Endothelial cell of umbilical vein (primary cell): ENCODE measurements at regions not wholly inside any gene's neighbourhood (a gene's known extent, or its start where the extent isn't known, plus 50 kb on each side); places are given as distances from the start of the nearest gene placed in this dataset.

Experiments
- BruUV-seq: library from RNA; stranded (reverse); fragments of 400-500 nt; replicated peaks from 2 replicates; lab custom pipeline; 2021; lab: Mats Ljungman, UMichigan
- CTCF ChIA-PET: fragments of 300-600, 350-600 bp; sonication (Branson Sonifier 250); formaldehyde crosslinking; loops from one replicate; lab custom pipeline; 2021; ENCODE audit warnings: antibody characterized with exemption, inconsistent platforms; lab: Charles Lee
- POLR2A ChIA-PET: fragments of 300-600, 350-600 bp; sonication (Branson Sonifier 250); formaldehyde crosslinking; loops from one replicate; lab custom pipeline; 2021; ENCODE audit warnings: antibody characterized with exemption, inconsistent platforms; lab: Charles Lee
- DNase-seq: peaks from one replicate; pipeline ENCODE4 v3.0.0-alpha.2; 2011; ENCODE audit warnings: low read depth, low spot score
- FAIRE-seq: peaks from 2 replicates; lab custom pipeline; 2011; peaks lifted over from hg19 to GRCh38; lab: Jason Lieb, UNC
- H2AFZ ChIP-seq: 2 replicates; pipeline ENCODE4 v1.6.0; 2012; ENCODE audit warnings: low read depth, low read length, control low read depth, inconsistent platforms
- H3K27ac ChIP-seq: 2 replicates; pipeline ENCODE4 v1.5.1; 2011; ENCODE audit warnings: low read depth, mild to moderate bottlenecking, control low read depth, low read length, moderate library complexity; ENCODE audit not compliant: insufficient read depth
- H3K27me3 ChIP-seq, 2 experiments: 2 replicates each; pipeline versions ENCODE4 v1.6.0 to v1.6.1; 2011; ENCODE audit warnings: low read length in 2 of 2, mixed read lengths in 1 of 2; ENCODE audit not compliant: control insufficient read depth in 2 of 2, insufficient read depth in 2 of 2
- H3K36me3 ChIP-seq, 2 experiments: 2 replicates in 1 of 2; 3 replicates in 1 of 2; pipeline ENCODE4 v1.5.1; 2011; ENCODE audit warnings: low read length in 2 of 2, mild to moderate bottlenecking in 1 of 2, moderate library complexity in 1 of 2; ENCODE audit not compliant: control insufficient read depth in 2 of 2, insufficient read depth in 2 of 2; ENCODE audit errors: extremely low read depth in 1 of 2
- H3K4me1 ChIP-seq: 3 replicates; pipeline ENCODE4 v1.5.1; 2011; ENCODE audit warnings: mild to moderate bottlenecking, low read length; ENCODE audit not compliant: control insufficient read depth, insufficient read depth; ENCODE audit errors: extremely low read depth
- H3K4me2 ChIP-seq: 2 replicates; pipeline ENCODE4 v1.6.1; 2011; ENCODE audit warnings: low read length, control low read depth, mixed read lengths; ENCODE audit not compliant: insufficient read depth
- H3K4me3 ChIP-seq, 3 experiments: fragments of 200-600 bp in 1 of 3; sonication (generic), shearing (Covaris generic) in 1 of 3; replicated peaks in 1 of 3; 2 replicates each; pipeline ENCODE4 v1.5.1; 2011 to 2016; ENCODE audit warnings: control low read depth in 3 of 3, low read length in 3 of 3, mild to moderate bottlenecking in 2 of 3, inconsistent platforms in 1 of 3, low read depth in 1 of 3, moderate library complexity in 1 of 3; ENCODE audit not compliant: insufficient read depth in 1 of 3
- H3K79me2 ChIP-seq: 2 replicates; pipeline ENCODE4 v1.6.0; 2012; ENCODE audit warnings: low read length, inconsistent platforms; ENCODE audit not compliant: control insufficient read depth, insufficient read depth
- H3K9ac ChIP-seq: replicated peaks from 2 replicates; pipeline ENCODE3; 2011; ENCODE audit warnings: low read length, control low read depth; ENCODE audit not compliant: insufficient read depth; ENCODE audit errors: extremely low read depth
- H3K9me1 ChIP-seq: replicated peaks from 3 replicates; pipeline ENCODE4 v1.6.0; 2011; ENCODE audit warnings: mild to moderate bottlenecking, low read length; ENCODE audit not compliant: control insufficient read depth, insufficient read depth; ENCODE audit errors: extremely low read depth
- H3K9me3 ChIP-seq: replicated peaks from 2 replicates; pipeline ENCODE4 v1.5.1; 2012; ENCODE audit warnings: low read length, inconsistent platforms; ENCODE audit not compliant: control insufficient read depth, insufficient read depth
- H4K20me1 ChIP-seq: replicated peaks from 2 replicates; pipeline ENCODE3; 2011; ENCODE audit warnings: mild to moderate bottlenecking, low read length; ENCODE audit not compliant: control insufficient read depth, insufficient read depth; ENCODE audit errors: extremely low read depth
- CTCF ChIP-seq, 2 donors: IDR thresholded peaks; 1 replicate in 1 of 2; 2 replicates in 1 of 2; pipeline ENCODE4 v1.5.1; 2011; ENCODE audit warnings: low read length in 2 of 2, mild to moderate bottlenecking in 2 of 2, moderate library complexity in 2 of 2, control low read depth in 1 of 2, inconsistent platforms in 1 of 2, low read depth in 1 of 2; ENCODE audit not compliant: insufficient read depth in 1 of 2; ENCODE audit errors: extremely low read depth in 1 of 2
- EZH2 ChIP-seq: IDR thresholded peaks from 2 replicates; pipeline ENCODE4 v1.6.1; 2012; ENCODE audit warnings: borderline replicate concordance, low read depth, mild to moderate bottlenecking, moderate library complexity, low read length, inconsistent platforms; ENCODE audit not compliant: severe bottlenecking
- FOS ChIP-seq: IDR thresholded peaks from 2 replicates; pipeline ENCODE4 v1.6.1; 2011; ENCODE audit warnings: mild to moderate bottlenecking, low read length, moderate library complexity, borderline replicate concordance; ENCODE audit not compliant: insufficient read depth
- GATA2 ChIP-seq: IDR thresholded peaks from 2 replicates; pipeline ENCODE4 v1.7.0; 2011; ENCODE audit warnings: low read depth, mild to moderate bottlenecking, moderate library complexity, mixed read lengths, low read length; ENCODE audit not compliant: insufficient read length, insufficient read depth
- JUN ChIP-seq: IDR thresholded peaks from 2 replicates; pipeline ENCODE4 v1.6.1; 2011; ENCODE audit warnings: borderline replicate concordance, low read depth; ENCODE audit not compliant: insufficient read length, insufficient read depth
- MAX ChIP-seq: IDR thresholded peaks from 2 replicates; pipeline ENCODE4 v1.6.1; 2011; ENCODE audit not compliant: insufficient read depth, insufficient read length
- MYC ChIP-seq: IDR thresholded peaks from one replicate; pipeline ENCODE4 v1.6.1; 2011; ENCODE audit warnings: mild to moderate bottlenecking, low read depth, low read length
- POLR2A ChIP-seq: IDR thresholded peaks from 2 replicates; pipeline ENCODE4 v1.6.1; 2012; ENCODE audit warnings: low read depth, mild to moderate bottlenecking, control low read depth, low read length
- POLR2AphosphoS5 ChIP-seq: IDR thresholded peaks from 2 replicates; pipeline ENCODE4 v1.6.1; 2012; ENCODE audit warnings: low read depth, mild to moderate bottlenecking, control low read depth, low read length, moderate library complexity; ENCODE audit not compliant: insufficient read depth
- dilution Hi-C: fragments of 300-500 bp; cut with MboI; formaldehyde crosslinking; loops from one replicate; pipeline ENCODE4 v1.15.0; 2019; ENCODE audit warnings: low sequenced_read_pairs; ENCODE audit not compliant: extremely low pct_ligation_motif_present
- intact Hi-C: fragments of 100-400 bp; cut with micrococcal nuclease; formaldehyde crosslinking; loops from one replicate; pipeline ENCODE4 v1.10.0; 2022

- H3K36me3 ChIP-seq: no peaks in the 10 kb centered on the region
- ChIA-PET CTCF (no interaction called here), POLR2A (no interaction called here)
- TF ChIP-seq GATA2: no peak
- TF ChIP-seq POLR2AphosphoS5: no peak
- TF ChIP-seq MYC: no peak
- no peak overlapping the region for H3K4me2 ChIP-seq
- dilution Hi-C loops (no loop called here), intact Hi-C loops (no loop called here)
- H3K4me1 ChIP-seq: no peaks in the 10 kb centered on the region
- no peaks in the 10 kb centered on the region for H4K20me1 ChIP-seq
- no peak overlapping the region for H3K27ac ChIP-seq
- no peaks in the 10 kb centered on the region for H3K9me1 ChIP-seq
- no peak overlapping the region for H3K4me3 ChIP-seq
- H3K9ac ChIP-seq: no peak overlapping the region
- no peaks in the 10 kb centered on the region for H3K27me3 ChIP-seq
- H3K9me3 ChIP-seq: peaks cover 4% of the 10 kb centered on the region
- no peak overlapping the region for H2AFZ ChIP-seq
- H3K79me2 ChIP-seq: no peaks in the 10 kb centered on the region
- no peak for FAIRE-seq
- no peak for DNase-seq
- BruUV-seq: no TSS peak
Measured at GRCh38 chr2:125373293-125373692, 1282.7 kb upstream of the GYPC start.

- no peak for DNase-seq
- no peaks in the 10 kb centered on the region for H4K20me1 ChIP-seq
- intact Hi-C loops: no loop called here
- H3K27me3 ChIP-seq: no peaks in the 10 kb centered on the region
- H3K9me1 ChIP-seq: no peaks in the 10 kb centered on the region
- TF ChIP-seq FOS (no peak), EZH2 (no peak), POLR2A (no peak), JUN (no peak), CTCF (IDR thresholded peaks at IDR 0.05; ENCODE audit: extremely low read depth in 1 of 2, insufficient read depth in 1 of 2, low read depth in 1 of 2, low read length in 2 of 2) (no peak), GATA2 (no peak), POLR2AphosphoS5 (no peak), MYC (no peak), MAX (no peak)
- H3K79me2 ChIP-seq: no peaks in the 10 kb centered on the region
- ChIA-PET POLR2A (no interaction called here), CTCF (no interaction called here)
- FAIRE-seq: no peak
- no peak overlapping the region for H2AFZ ChIP-seq
- BruUV-seq: no TSS peak
- H3K4me1 ChIP-seq: no peaks in the 10 kb centered on the region
- dilution Hi-C loops: no loop called here
- no peaks in the 10 kb centered on the region for H3K36me3 ChIP-seq
- H3K9me3 ChIP-seq: peaks cover 4% of the 10 kb centered on the region
- no peak overlapping the region for H3K4me3 ChIP-seq
- H3K27ac ChIP-seq: no peak overlapping the region
- no peak overlapping the region for H3K9ac ChIP-seq
- no peak overlapping the region for H3K4me2 ChIP-seq
Measured at GRCh38 chr2:125386074-125386473, 1269.9 kb upstream of the GYPC start.
